Fibroblast of mammary gland (primary cell): ENCODE measurements at regions not wholly inside any gene's neighbourhood (a gene's known extent, or its start where the extent isn't known, plus 50 kb on each side); places are given as distances from the start of the nearest gene placed in this dataset.
A peak's percentile ranks its signal among the peaks of the same experiment; 100 is the strongest.

Source experiments
- DNase-seq: peaks from one replicate; pipeline ENCODE4 v3.0.0-alpha.2; 2010; ENCODE audit warnings: low read depth
- H3K4me3 ChIP-seq: 2 replicates; pipeline ENCODE4 v1.5.1; 2011; ENCODE audit warnings: low read depth, mild to moderate bottlenecking, low read length, moderate library complexity; ENCODE audit not compliant: control insufficient read depth
- TF ChIP-seq, protein P1 (sequence below): conservative IDR thresholded peaks from 2 replicates; pipeline ENCODE4 v1.5.1; 2011; ENCODE audit warnings: low read depth, low read length, inconsistent platforms; ENCODE audit not compliant: control insufficient read depth, insufficient read depth

DNA sequence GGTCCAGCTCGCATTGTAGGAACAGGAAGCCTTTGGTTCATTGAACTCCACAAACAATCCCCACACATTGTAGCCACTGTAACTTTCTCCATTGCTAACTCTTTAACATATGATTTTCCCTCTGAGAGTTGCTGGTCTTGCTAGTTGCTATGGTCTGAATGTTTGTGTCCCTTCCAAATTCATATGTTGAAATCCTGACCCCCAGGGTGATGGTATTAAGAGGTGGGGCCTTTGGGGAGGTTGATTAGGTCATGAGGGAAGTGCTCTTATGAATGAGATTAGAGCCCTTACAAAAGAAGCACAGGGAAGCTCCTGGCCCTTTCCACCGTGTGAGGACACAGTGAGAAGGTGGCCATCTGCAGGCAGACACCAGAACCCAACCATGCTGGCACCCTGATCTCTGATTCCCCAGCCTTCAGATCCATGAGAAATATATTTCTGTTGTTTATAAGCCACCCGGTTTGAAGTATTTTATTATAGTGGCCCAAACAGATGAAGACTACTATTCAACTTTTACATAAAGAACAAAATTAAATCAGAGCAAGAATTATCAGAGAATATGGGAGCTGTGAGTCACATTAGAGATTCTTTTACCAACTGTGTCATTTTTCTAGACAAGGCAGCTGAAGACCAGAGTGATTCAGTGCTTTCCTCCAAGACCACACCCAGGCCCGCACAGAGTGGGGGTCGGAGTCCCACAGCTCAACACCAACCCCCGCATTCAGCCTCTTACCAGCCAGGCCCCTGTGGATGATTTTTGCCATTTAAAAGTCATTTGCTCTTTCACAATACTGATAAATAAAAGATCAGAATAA lies 143.0 kb downstream of the SAMD5 start:
- H3K4me3 ChIP-seq, result no peak overlapping the region
- TF ChIP-seq, protein P1, sequence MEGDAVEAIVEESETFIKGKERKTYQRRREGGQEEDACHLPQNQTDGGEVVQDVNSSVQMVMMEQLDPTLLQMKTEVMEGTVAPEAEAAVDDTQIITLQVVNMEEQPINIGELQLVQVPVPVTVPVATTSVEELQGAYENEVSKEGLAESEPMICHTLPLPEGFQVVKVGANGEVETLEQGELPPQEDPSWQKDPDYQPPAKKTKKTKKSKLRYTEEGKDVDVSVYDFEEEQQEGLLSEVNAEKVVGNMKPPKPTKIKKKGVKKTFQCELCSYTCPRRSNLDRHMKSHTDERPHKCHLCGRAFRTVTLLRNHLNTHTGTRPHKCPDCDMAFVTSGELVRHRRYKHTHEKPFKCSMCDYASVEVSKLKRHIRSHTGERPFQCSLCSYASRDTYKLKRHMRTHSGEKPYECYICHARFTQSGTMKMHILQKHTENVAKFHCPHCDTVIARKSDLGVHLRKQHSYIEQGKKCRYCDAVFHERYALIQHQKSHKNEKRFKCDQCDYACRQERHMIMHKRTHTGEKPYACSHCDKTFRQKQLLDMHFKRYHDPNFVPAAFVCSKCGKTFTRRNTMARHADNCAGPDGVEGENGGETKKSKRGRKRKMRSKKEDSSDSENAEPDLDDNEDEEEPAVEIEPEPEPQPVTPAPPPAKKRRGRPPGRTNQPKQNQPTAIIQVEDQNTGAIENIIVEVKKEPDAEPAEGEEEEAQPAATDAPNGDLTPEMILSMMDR, result peak; percentile 12
- peak; percentile 44 for DNase-seq

DNA sequence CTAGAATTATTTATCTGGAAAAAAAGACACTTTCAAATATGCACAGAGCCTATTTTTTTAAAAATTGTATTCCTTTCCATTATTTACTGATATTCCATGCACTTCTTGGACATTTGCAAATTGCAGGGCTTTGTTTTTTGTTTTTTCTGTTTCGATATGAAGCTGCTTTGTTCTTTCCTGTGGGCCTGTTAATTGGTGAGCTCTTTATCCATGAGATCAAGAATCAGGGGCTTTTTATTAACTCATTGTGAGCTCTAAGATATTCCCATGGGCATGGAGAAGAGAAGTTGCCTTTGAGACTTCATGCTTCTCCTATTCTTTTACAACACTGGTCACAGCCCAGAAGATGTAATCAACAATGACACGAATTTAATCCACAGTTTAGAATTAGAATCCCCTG lies 145.1 kb downstream of the SAMD5 start:
- DNase-seq, result no peak
- TF ChIP-seq, protein P1, result no peak
- no peak overlapping the region for H3K4me3 ChIP-seq

DNA sequence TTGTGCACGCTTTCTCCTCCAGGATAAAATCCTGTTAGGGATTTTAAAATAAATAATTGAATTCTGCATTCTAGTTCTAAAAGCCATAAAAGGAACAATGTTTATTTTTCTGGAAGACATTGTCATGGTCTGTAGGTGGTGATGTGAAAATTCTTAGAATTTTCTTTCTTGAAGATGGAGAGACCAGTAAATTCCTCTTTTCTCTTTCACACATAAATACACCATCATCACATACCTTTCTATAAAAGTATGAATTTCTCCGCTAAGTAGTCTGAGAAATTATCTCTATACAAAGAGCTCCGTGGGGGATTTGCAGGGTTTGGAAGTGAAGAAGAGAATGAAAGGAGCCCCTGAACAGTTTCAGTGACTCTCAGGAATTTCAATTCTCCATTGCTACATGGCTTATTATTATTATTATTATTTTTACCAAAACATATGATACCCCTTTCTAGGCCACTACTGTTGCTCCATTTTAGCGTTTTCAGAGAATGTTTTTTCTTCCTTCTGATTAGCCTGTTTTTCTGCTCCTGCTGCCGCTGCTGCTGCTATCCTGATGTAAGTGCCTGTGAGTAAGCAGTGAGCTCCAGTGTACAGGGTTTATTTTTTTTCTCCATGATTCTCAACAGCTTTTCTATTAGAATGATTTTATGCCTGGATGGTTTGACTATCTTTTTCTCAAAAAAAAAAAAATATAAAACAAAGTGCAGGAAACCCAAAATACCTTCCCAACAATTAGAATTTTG lies 145.8 kb downstream of the SAMD5 start:
- no peak for DNase-seq

DNA sequence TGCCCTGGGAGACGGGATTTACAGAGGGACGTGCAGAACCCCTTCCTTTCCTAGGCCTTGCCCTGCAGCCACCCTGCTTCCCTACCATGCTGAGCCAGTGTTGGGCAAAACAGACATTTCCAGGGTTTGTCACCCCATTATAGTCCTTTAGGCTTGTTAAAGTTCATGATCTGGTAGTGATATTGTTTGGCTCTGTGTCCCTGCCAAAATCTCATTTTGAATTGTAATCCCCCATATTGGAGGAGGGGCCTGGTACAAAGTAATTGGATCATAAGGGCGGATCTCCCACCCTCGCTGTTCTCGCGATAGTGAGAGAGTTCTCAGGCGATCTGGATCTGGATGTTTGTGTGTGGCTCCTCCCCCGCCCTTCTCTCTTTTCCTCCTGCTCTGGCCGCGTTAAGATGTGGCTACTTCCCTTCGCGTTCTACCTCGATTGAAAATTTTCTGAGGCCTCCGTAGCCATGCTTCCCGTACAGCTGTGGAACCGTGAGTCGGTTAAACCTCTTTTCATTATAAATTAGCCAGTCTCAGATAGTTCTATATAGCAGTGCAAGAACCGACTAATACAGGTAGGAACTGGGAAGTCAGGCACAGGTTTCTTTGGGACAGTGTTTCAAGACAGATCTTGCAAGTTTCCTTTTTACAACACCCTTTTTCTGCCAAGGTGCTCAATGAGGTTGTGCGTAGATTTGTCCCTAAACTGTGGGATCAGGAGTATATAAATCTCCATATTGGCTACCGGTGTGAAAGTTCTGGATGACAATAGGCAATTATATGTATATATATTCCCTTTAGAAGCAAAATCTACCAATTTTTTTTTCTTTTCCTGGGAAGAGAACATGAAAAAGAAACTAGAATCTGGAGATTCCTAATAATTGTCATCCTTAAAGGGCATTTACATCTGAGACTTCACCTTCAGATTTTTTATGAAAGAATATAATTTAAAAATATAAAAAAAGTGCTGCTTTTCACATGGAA lies 152.1 kb downstream of the SAMD5 start:
- TF ChIP-seq, protein P1, result no peak

More for the DNA sequence above, 145.8 kb downstream of the SAMD5 start:
- H3K4me3 ChIP-seq, result no peak overlapping the region
- TF ChIP-seq, protein P1, result no peak

DNA sequence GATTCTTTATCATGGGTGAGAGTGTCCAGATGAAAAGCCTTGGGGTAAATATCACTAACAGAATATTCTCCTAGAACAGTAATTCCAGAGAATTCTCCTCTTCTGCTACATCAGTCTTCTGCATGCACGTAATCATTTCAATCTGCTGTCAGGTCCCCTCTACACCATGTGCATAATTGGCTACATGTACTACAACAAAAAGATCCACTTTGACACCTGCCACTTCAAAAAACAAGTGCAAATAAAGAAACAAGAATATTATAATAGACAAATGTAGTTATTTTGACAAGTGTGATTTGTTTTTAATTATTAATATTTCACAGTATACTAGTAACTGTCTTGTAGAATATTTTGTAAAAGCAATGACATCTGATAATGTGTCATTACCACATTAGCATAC lies 154.2 kb downstream of the SAMD5 start:
- no peak for DNase-seq
- no peak overlapping the region for H3K4me3 ChIP-seq
- TF ChIP-seq, protein P1, result no peak

More for the DNA sequence above, 152.1 kb downstream of the SAMD5 start:
- DNase-seq, result no peak
- H3K4me3 ChIP-seq, result no peak overlapping the region

DNA sequence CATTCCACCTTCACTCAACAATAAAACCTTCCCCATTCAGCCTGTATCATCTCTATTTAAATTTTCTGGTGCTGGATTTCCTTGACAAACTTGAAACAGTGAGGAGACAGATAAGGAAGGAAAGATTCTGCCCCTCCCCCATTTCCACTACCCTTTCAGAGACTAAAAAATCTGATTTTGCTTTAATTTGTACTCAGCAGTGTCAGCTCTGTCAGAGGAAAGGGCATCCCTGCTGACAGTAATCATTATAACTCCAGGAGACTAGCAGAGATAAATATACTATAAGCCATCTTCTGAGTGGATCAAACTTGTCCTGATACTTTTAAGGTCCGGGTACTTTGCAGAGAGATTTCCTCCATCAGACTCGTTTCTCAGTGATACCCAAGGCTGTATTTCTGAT lies 155.6 kb downstream of the SAMD5 start:
- no peak overlapping the region for H3K4me3 ChIP-seq
- TF ChIP-seq, protein P1, result no peak
- no peak for DNase-seq
